ENCODE measurements at regions not wholly inside any gene's neighbourhood (a gene's known extent, or its start where the extent isn't known, plus 50 kb on each side); places are given as distances from the start of the nearest gene placed in this dataset.
"Not testable (repeated sequence)": the region's sequence is repeated elsewhere in the genome, so short reads cannot be mapped to it uniquely, and the experiment has no call there.

GRCh38 chr5:34464829-34465228 lies 191.3 kb upstream of the RAI14 start:
- Histone ChIP-seq H3K9me3 (ENCODE audit: control insufficient read depth in 1 of 2, low read length in 2 of 2) (no peaks in the 10 kb centered on the region), H3K4me3 (ENCODE audit: low read depth in 1 of 2, low read length in 2 of 2) (no peak overlapping the region), H3K36me3 (ENCODE audit: control insufficient read depth in 1 of 2, insufficient read depth in 2 of 2, low read length in 2 of 2) (no peaks in the 10 kb centered on the region), H3K9ac (ENCODE audit: low read depth in 1 of 2, low read length in 2 of 2) (no peak overlapping the region), H3K4me1 (ENCODE audit: control insufficient read depth in 1 of 2, insufficient read depth in 2 of 2, low read length in 2 of 2) (no peaks in the 10 kb centered on the region), H3K27me3 (ENCODE audit: control insufficient read depth in 1 of 2, insufficient read depth in 2 of 2, low read length in 2 of 2) (no peaks in the 10 kb centered on the region), H3K27ac (ENCODE audit: low read depth, low read length) (no peak overlapping the region)

DNA sequence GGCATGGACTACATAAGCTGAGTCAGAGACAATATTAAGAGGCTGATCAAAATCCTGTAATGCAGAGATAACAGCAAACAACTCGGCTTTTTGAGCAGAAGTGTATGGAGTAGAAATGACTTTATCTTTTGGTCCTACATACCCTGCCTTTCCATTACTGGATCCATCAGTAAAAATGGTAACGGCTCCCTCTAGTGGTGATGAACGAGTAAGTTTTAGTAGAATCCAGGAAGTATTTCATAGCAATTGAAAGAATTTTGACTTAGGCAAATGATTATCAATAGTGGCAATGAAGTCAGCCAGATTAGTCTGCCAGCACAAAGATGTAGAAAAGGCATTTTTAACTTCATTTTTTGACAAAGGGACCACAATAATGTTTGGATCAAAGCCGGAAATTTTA lies 190.8 kb upstream of the RAI14 start:
- H3K9me3 ChIP-seq (ENCODE audit: control insufficient read depth in 1 of 2, low read length in 2 of 2); H3K4me3 ChIP-seq (ENCODE audit: low read depth in 1 of 2, low read length in 2 of 2); H3K27ac ChIP-seq (ENCODE audit: low read depth, low read length); H3K36me3 ChIP-seq (ENCODE audit: control insufficient read depth in 1 of 2, insufficient read depth in 2 of 2, low read length in 2 of 2); H3K9ac ChIP-seq (ENCODE audit: low read depth in 1 of 2, low read length in 2 of 2); H3K27me3 ChIP-seq (ENCODE audit: control insufficient read depth in 1 of 2, insufficient read depth in 2 of 2, low read length in 2 of 2); H3K4me1 ChIP-seq (ENCODE audit: control insufficient read depth in 1 of 2, insufficient read depth in 2 of 2, low read length in 2 of 2): not testable (repeated sequence)

DNA sequence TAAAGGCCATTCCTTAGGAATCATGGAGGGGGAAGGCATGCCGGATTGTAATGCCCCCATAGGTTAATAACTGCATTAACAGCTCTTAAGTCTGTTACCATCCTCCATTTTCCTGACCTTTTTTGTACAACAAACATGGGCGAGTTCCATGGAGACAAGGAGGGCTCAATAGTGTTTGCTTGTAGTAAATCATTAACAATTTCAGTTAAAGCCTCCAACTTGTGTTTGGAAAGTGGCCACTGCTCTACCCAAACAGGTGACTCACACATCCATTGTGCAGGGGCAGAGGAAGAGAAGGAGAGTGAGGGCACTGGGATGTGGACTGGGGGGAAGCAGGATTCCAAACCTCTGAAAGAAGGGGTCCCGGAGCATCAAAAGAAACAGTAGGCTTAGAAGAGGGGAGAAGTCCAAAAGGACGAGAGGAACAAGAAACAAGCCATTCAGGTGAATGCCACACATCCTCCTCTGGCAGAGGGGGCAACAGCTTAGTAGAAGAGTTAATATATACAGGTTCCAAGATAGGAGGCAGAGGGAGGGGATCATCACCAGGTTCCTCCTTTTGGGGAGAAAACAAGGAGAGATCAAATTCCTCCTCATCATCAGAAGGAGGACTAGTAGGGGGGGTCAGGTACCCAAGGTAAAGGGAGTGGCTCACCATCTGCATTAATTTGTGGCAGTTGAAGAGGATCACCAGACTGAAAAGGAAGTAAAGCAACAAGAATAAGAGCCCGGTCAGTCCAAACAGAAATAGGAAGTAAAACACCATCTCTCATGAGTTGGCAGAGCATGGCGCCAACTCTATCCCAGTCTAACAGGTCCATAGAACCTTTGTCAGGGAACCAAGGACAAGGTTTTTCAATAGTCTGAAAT lies 189.4 kb upstream of the RAI14 start:
- not testable (repeated sequence) for H3K4me1 ChIP-seq (ENCODE audit: control insufficient read depth in 1 of 2, insufficient read depth in 2 of 2, low read length in 2 of 2); H3K9me3 ChIP-seq (ENCODE audit: control insufficient read depth in 1 of 2, low read length in 2 of 2); H3K36me3 ChIP-seq (ENCODE audit: control insufficient read depth in 1 of 2, insufficient read depth in 2 of 2, low read length in 2 of 2); H3K9ac ChIP-seq (ENCODE audit: low read depth in 1 of 2, low read length in 2 of 2); H3K27ac ChIP-seq (ENCODE audit: low read depth, low read length); H3K4me3 ChIP-seq (ENCODE audit: low read depth in 1 of 2, low read length in 2 of 2); H3K27me3 ChIP-seq (ENCODE audit: control insufficient read depth in 1 of 2, insufficient read depth in 2 of 2, low read length in 2 of 2)

DNA sequence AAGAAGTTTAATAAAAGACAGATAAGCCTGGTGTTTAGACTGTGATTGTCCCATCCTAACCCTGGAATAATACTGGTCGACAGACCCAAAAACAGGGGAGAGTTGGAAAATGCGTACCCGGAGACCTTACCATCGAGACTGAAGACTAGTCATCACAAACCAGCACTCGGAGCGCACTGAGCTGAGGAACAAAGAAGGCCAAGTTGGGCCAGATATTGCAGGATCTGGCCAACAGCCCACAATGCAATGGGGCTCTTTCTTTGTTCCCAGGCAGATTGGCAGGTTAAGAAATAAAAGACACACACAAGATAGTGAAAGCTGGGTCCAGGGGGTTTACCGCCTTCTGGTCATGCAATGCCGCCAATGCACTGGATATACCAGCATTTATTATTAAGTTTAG lies 188.7 kb upstream of the RAI14 start:
- H3K9me3 ChIP-seq (ENCODE audit: control insufficient read depth in 1 of 2, low read length in 2 of 2) = no peaks in the 10 kb centered on the region
- no peaks in the 10 kb centered on the region for H3K4me1 ChIP-seq (ENCODE audit: control insufficient read depth in 1 of 2, insufficient read depth in 2 of 2, low read length in 2 of 2)
- H3K4me3 ChIP-seq (ENCODE audit: low read depth in 1 of 2, low read length in 2 of 2) = no peak overlapping the region
- no peak overlapping the region for H3K9ac ChIP-seq (ENCODE audit: low read depth in 1 of 2, low read length in 2 of 2)
- no peaks in the 10 kb centered on the region for H3K27me3 ChIP-seq (ENCODE audit: control insufficient read depth in 1 of 2, insufficient read depth in 2 of 2, low read length in 2 of 2)
- H3K36me3 ChIP-seq (ENCODE audit: control insufficient read depth in 1 of 2, insufficient read depth in 2 of 2, low read length in 2 of 2) = no peaks in the 10 kb centered on the region
- H3K27ac ChIP-seq (ENCODE audit: low read depth, low read length) = no peak overlapping the region

- not testable (repeated sequence) for H3K27ac ChIP-seq (ENCODE audit: low read depth, low read length); H3K36me3 ChIP-seq (ENCODE audit: control insufficient read depth in 1 of 2, insufficient read depth in 2 of 2, low read length in 2 of 2); H3K4me3 ChIP-seq (ENCODE audit: low read depth in 1 of 2, low read length in 2 of 2); H3K27me3 ChIP-seq (ENCODE audit: control insufficient read depth in 1 of 2, insufficient read depth in 2 of 2, low read length in 2 of 2); H3K9me3 ChIP-seq (ENCODE audit: control insufficient read depth in 1 of 2, low read length in 2 of 2); H3K9ac ChIP-seq (ENCODE audit: low read depth in 1 of 2, low read length in 2 of 2); H3K4me1 ChIP-seq (ENCODE audit: control insufficient read depth in 1 of 2, insufficient read depth in 2 of 2, low read length in 2 of 2)
Measured at GRCh38 chr5:34467984-34468383, 188.1 kb upstream of the RAI14 start.

- no peaks in the 10 kb centered on the region for H3K27me3 ChIP-seq (ENCODE audit: control insufficient read depth in 1 of 2, insufficient read depth in 2 of 2, low read length in 2 of 2)
- no peaks in the 10 kb centered on the region for H3K36me3 ChIP-seq (ENCODE audit: control insufficient read depth in 1 of 2, insufficient read depth in 2 of 2, low read length in 2 of 2)
- H3K4me3 ChIP-seq (ENCODE audit: low read depth in 1 of 2, low read length in 2 of 2) = no peak overlapping the region
- no peak overlapping the region for H3K27ac ChIP-seq (ENCODE audit: low read depth, low read length)
- no peaks in the 10 kb centered on the region for H3K9me3 ChIP-seq (ENCODE audit: control insufficient read depth in 1 of 2, low read length in 2 of 2)
- H3K4me1 ChIP-seq (ENCODE audit: control insufficient read depth in 1 of 2, insufficient read depth in 2 of 2, low read length in 2 of 2) = no peaks in the 10 kb centered on the region
- H3K9ac ChIP-seq (ENCODE audit: low read depth in 1 of 2, low read length in 2 of 2) = no peak overlapping the region
Measured at GRCh38 chr5:34469971-34470370, 186.2 kb upstream of the RAI14 start.

- no peak overlapping the region for H3K27ac ChIP-seq (ENCODE audit: low read depth, low read length)
Measured at GRCh38 chr5:34474573-34475021, 181.5 kb upstream of the RAI14 start.

GRCh38 chr5:34475249-34475966 lies 180.7 kb upstream of the RAI14 start:
- no peak overlapping the region for H3K9ac ChIP-seq (ENCODE audit: low read depth in 1 of 2, low read length in 2 of 2)
- no peaks in the 10 kb centered on the region for H3K27me3 ChIP-seq (ENCODE audit: control insufficient read depth in 1 of 2, insufficient read depth in 2 of 2, low read length in 2 of 2)
- no peaks in the 10 kb centered on the region for H3K9me3 ChIP-seq (ENCODE audit: control insufficient read depth in 1 of 2, low read length in 2 of 2)
- H3K27ac ChIP-seq (ENCODE audit: low read depth, low read length) = no peak overlapping the region
- no peaks in the 10 kb centered on the region for H3K4me1 ChIP-seq (ENCODE audit: control insufficient read depth in 1 of 2, insufficient read depth in 2 of 2, low read length in 2 of 2)
- no peaks in the 10 kb centered on the region for H3K36me3 ChIP-seq (ENCODE audit: control insufficient read depth in 1 of 2, insufficient read depth in 2 of 2, low read length in 2 of 2)
- no peak overlapping the region for H3K4me3 ChIP-seq (ENCODE audit: low read depth in 1 of 2, low read length in 2 of 2)

More at GRCh38 chr5:34474573-34475021, 181.5 kb upstream of the RAI14 start:
- H3K4me1 ChIP-seq (ENCODE audit: control insufficient read depth in 1 of 2, insufficient read depth in 2 of 2, low read length in 2 of 2) = no peaks in the 10 kb centered on the region
- no peak overlapping the region for H3K9ac ChIP-seq (ENCODE audit: low read depth in 1 of 2, low read length in 2 of 2)
- H3K4me3 ChIP-seq (ENCODE audit: low read depth in 1 of 2, low read length in 2 of 2) = no peak overlapping the region
- H3K9me3 ChIP-seq (ENCODE audit: control insufficient read depth in 1 of 2, low read length in 2 of 2) = no peaks in the 10 kb centered on the region
- no peaks in the 10 kb centered on the region for H3K27me3 ChIP-seq (ENCODE audit: control insufficient read depth in 1 of 2, insufficient read depth in 2 of 2, low read length in 2 of 2)
- H3K36me3 ChIP-seq (ENCODE audit: control insufficient read depth in 1 of 2, insufficient read depth in 2 of 2, low read length in 2 of 2) = no peaks in the 10 kb centered on the region

- no peaks in the 10 kb centered on the region for H3K4me1 ChIP-seq (ENCODE audit: control insufficient read depth in 1 of 2, insufficient read depth in 2 of 2, low read length in 2 of 2)
- H3K36me3 ChIP-seq (ENCODE audit: control insufficient read depth in 1 of 2, insufficient read depth in 2 of 2, low read length in 2 of 2) = no peaks in the 10 kb centered on the region
- no peaks in the 10 kb centered on the region for H3K27me3 ChIP-seq (ENCODE audit: control insufficient read depth in 1 of 2, insufficient read depth in 2 of 2, low read length in 2 of 2)
- H3K9ac ChIP-seq (ENCODE audit: low read depth in 1 of 2, low read length in 2 of 2) = no peak overlapping the region
- H3K27ac ChIP-seq (ENCODE audit: low read depth, low read length) = no peak overlapping the region
- no peaks in the 10 kb centered on the region for H3K9me3 ChIP-seq (ENCODE audit: control insufficient read depth in 1 of 2, low read length in 2 of 2)
- H3K4me3 ChIP-seq (ENCODE audit: low read depth in 1 of 2, low read length in 2 of 2) = no peak overlapping the region
Measured at GRCh38 chr5:34476941-34477565, 179.1 kb upstream of the RAI14 start.

Data from duodenal mucosa (tissue), 2 donors.